SK-N-SH treated with all-trans-retinoic acid at 6 μM for 48 hours (cell line): ENCODE measurements at regions not wholly inside any gene's neighbourhood (a gene's known extent, or its start where the extent isn't known, plus 50 kb on each side); places are given as distances from the start of the nearest gene placed in this dataset.
"Not testable (repeated sequence)": the region's sequence is repeated elsewhere in the genome, so short reads cannot be mapped to it uniquely, and the experiment has no call there.

Experiments
- ARNTL ChIP-seq: fragments of 450-650 bp; formaldehyde crosslinking; IDR thresholded peaks from 2 replicates; pipeline ENCODE4 v1.5.0; 2020; ENCODE audit warnings: low read depth, mild to moderate bottlenecking, moderate library complexity, borderline replicate concordance
- BACH2 ChIP-seq: fragments of 250-450 bp; sonication (Bioruptor Pico); IDR thresholded peaks from 2 replicates; pipeline ENCODE4 v1.9.0; 2021; ENCODE audit warnings: mild to moderate bottlenecking, borderline replicate concordance
- CREB5 ChIP-seq: fragments of 250-450 bp; sonication (Bioruptor Pico); IDR thresholded peaks from 2 replicates; pipeline ENCODE4 v1.5.1; 2020; ENCODE audit warnings: low read depth, mild to moderate bottlenecking, moderate library complexity
- CSDC2 ChIP-seq: fragments of 250-450 bp; sonication (Bioruptor Pico); IDR thresholded peaks from 2 replicates; pipeline ENCODE4 v1.5.0; 2020; ENCODE audit warnings: mild to moderate bottlenecking, moderate library complexity
- ESRRG ChIP-seq: fragments of 250-450 bp; sonication (Bioruptor Pico); IDR thresholded peaks from 2 replicates; pipeline ENCODE4 v1.6.1; 2021; ENCODE audit warnings: mild to moderate bottlenecking
- GLIS3 ChIP-seq: fragments of 250-450 bp; sonication (Bioruptor Pico); IDR thresholded peaks from 2 replicates; pipeline ENCODE4 v1.5.0; 2020; ENCODE audit warnings: mild to moderate bottlenecking, moderate library complexity
- ZC3H10 ChIP-seq: fragments of 250-450 bp; sonication (Bioruptor Pico); IDR thresholded peaks from 2 replicates; pipeline ENCODE4 v1.5.1; 2021; ENCODE audit warnings: mild to moderate bottlenecking, moderate library complexity
- ZFP30 ChIP-seq: fragments of 450-650 bp; formaldehyde crosslinking; IDR thresholded peaks from 2 replicates; pipeline ENCODE4 v1.5.0; 2022; ENCODE audit warnings: mild to moderate bottlenecking, moderate library complexity

DNA sequence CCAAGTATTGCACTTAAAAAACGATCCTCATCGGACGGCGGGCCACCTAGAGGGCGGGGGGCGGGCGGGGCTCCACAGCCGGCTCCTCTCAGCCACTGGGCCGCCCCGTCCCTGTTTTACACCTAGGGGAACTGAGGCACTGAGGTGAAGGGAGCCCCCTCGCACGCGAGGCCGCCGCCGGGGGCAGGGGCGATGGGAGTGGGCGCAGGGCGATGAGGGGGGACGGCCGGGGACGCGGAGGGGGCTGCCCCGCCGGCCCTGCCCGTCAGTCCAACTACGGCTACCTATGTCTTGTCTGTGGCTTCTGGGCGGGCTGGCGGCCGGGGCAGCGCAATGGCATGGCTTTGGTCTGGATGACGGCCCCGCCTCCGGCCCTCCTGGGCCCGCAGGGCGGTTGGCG lies 90.4 kb downstream of the GOLGA8K start:
- TF ChIP-seq CREB5 (CRISPR knock-in tag); CSDC2 (CRISPR knock-in tag); BACH2 (CRISPR knock-in tag); ZFP30 (CRISPR knock-in tag); ARNTL; ESRRG (CRISPR knock-in tag); GLIS3; ZC3H10 (CRISPR knock-in tag): not testable (repeated sequence)
